Stimulated activated CD4-positive, alpha-beta T cell treated with anti-CD3 and anti-CD28 coated beads, Interleukin-15, amount 100 ng/mL, for 24 hours (primary cell): ENCODE measurements at regions not wholly inside any gene's neighbourhood (a gene's known extent, or its start where the extent isn't known, plus 50 kb on each side); places are given as distances from the start of the nearest gene placed in this dataset.
A peak's percentile ranks its signal among the peaks of the same experiment; 100 is the strongest.
"Not testable (repeated sequence)": the region's sequence is repeated elsewhere in the genome, so short reads cannot be mapped to it uniquely, and the experiment has no call there.

Experiments used
- DNase-seq: peaks from one replicate; pipeline ENCODE4 v3.0.0-alpha.2; 2020

DNA sequence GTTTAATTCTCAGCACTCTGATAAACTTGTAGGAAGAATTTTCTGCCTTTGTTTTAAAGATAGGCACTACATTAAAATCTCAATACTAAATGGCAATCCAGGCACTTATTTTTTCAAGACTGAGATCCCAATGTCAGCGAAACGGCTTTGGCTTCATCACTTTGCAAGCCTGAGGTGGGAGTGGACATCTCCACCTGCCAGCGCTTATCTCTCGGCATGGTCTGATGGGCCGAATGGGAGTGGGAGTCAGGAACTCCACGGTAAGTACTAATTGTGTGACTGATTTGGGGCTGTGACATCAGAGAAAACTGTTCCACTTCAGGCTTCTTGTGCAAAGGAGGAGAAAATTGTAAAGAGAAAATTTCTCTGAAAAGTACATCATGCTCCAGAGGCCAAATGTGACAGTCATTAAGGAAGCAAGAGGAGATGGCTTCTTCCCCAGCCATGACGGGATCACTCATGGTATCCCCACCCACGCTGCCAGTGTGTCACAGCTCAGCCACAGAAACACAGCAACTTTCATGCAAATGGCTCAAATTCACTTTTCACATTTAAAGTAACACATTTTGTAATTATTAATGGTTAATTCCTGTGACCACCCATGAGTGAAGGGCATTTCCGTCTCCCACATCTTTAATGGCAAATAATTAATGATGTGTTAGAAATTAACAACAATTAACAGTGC is 385.5 kb upstream of the HNRNPA3 start:
- peak; percentile 67 for DNase-seq

DNA sequence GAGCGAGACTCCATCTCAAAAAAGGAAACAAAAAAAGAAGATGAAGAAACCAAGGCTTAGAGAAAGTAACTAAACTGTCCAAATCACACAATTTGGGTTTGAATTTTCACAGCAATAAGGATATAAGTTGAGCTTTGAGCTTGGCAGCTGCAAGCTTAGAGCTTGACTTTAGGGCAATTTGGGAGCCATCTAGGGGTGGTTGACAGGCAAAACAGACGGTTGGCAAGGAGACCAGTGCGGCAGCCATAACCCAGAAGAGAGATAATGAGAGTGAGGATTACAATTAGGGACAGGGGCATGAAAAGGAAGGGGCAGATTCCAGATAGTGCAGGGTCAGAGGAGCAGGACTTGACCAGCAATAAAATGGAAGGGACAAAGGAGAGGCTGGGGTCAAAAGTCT is 382.2 kb upstream of the HNRNPA3 start:
- DNase-seq: peak; percentile 6

DNA sequence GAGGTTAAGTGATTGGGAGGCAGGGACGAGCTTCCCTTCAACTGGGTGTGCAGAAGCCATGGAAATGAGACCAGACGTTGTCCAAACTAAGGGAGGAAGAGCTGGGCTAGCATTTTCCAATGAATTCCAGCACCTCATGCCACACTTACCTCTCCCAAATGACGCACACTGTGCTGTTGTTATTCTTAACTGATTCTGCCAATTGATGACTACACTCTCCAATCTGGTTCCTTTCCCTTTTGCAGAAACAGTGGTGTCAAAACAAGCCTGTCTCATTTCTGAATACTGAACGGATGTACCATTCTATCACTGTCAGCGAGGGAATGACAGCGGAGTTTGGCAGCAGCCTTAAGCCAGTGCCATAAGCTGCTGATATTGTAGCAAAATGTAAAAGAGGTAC is 380.5 kb upstream of the HNRNPA3 start:
- no peak for DNase-seq

DNA sequence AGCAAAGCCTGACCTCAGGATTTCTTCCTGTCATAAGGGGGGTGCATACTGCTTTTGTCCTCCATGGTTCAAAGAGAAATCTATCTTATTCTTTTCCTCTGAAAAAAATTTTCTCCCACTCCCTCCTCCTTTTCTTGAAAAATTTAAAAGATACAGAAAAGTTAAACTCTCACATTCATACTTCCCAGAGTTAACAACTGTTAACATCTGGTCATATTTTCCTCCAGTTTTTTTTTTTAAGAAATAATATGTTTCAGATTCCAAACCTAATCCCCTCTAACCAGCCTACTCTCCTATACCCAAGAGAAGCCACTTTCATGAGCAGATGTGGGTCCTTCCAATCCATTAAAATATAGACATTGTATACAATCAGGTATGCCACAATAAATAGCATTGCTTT is 378.9 kb upstream of the HNRNPA3 start:
- no peak for DNase-seq

DNA sequence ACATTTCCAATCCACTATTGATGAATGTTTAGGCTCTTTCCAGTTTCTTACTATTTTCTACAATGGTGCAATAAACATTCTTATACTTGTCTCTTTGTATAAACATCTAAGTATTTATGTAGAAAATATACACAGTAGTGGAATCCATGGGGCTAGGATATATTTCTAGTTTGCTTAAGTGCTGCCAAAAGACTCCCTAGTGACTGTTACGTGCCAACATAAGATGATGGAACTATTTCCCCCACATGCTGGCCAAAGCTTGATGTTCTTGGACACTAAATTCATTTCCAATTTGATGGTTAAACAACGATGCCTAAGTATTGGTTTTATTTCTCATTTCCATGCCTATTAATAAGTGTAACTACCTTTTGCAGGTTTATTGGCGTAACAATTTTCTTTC is 378.4 kb upstream of the HNRNPA3 start:
- DNase-seq: no peak

DNA sequence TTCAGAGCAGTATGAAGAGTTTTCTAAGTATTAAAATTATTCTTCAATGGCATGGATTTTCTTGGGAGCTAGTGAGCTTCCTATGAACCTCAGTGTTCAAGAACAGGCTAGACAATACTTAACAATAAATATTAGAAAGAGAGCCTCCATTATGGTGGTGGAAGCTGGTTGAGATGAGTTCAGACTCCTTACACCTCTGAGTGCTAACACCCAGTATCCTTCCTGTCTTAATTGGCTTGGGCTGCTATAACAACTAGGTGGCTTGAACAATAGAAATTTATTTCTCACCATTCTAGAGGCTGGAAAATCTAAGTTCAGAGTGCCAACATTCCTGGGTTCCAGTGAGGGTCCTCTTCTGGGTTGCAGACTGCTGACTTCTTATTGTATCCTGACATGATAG is 369.4 kb upstream of the HNRNPA3 start:
- no peak for DNase-seq

DNA sequence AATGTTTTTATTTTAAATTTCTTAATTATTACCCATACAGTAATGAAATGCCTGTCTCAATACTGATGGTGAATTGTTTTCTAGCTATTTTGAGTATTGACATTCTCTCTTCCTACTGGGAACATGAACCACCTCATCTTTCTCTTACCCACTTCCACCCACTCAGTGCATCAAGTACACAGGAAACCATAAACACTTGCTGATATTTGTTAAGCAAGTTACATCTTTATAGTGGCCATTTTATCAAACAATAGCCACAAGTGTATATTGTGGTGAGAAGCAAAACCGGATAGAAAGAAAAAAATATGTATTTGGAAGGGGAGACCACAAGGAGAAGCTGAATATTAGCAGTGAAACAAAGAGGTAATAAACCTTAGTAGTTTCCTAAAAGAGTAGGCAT is 368.1 kb upstream of the HNRNPA3 start:
- no peak for DNase-seq

DNA sequence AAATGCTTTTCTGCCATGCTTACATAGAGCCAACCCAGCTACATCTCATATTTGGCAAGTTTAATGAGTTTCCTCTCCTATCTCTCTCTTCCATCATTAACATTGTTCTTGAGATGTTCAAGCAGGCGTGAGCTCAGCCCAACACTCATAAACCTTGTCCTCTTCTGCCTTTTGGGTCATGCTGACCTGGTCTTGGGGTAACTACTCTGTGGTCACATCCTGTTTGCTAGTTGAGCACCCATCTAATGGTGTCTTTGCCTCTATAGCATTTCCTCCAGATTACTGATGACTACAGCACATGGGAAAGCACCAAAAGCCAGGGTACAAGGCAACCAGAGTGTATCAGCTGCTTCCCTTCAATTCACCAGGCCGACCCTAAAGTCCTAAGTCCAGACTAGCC is 366.9 kb upstream of the HNRNPA3 start:
- DNase-seq: no peak

DNA sequence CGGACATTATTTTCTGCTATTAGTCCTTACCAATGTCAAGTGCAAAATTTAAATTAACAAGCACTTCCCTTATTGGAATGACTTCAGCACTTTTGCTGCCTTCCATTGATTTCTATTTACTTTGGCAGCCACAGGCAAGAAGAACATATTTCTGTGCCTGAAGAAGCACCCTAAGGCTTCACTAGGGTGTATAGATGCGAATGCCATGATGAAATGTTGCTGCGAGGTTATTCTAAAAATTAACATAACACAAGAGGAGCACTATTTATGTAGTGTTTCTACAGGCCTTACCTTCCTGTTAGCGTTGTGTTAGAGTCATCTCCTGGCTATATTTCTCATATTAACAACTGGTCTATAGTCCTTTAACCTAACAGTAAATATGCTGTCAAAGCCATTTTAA is 365.0 kb upstream of the HNRNPA3 start:
- DNase-seq: no peak

DNA sequence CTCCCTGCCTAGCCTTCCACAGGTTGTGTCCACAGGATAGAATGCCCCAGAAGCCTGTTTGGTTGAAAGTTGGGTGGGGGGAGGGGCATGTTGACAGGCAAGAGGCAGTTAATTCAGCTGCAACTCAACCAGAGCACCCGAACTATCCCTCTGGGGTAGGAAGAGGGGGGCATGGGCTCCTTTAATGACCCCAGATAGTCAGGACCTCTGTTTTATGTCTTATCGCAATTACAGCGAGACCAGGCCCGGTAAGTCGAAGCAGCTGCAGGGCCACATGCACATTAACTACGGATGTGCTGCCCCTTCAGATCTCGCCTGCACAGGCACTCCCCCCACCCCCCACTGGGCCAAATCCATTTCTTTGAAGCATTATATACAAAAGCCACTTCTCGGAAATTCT is 363.8 kb upstream of the HNRNPA3 start:
- no peak for DNase-seq

DNA sequence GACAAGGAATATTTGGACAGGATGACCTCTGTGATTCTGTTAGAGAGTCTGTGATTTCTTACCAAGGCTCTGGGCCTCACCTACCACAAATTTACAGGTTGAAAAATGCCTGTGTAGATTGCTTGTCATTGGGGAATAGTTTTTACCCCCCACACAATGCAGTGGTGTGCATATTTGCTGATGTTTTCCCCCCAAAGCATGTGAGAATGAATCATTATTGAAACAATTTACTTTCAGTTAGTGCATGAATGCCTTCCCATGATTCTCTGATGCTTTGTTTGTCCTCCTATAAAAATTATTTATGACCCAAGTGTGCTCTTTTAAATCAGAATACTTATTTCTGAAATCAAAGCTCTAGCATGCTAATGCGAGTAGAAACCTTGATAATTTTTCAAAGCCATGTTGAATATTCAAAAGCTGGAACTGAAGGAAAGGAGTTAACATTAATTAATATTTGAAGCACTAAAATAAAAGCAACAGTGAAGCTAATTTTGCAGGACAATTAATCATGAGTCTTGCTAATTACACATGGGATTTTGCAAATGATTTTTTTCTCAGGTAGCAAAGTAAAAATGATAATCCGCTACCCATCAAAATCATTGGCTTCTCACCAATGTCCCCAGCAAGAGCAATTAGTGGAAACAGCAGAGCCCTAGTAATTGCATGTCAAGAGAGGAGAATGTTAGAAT is 361.2 kb upstream of the HNRNPA3 start:
- DNase-seq: no peak

DNA sequence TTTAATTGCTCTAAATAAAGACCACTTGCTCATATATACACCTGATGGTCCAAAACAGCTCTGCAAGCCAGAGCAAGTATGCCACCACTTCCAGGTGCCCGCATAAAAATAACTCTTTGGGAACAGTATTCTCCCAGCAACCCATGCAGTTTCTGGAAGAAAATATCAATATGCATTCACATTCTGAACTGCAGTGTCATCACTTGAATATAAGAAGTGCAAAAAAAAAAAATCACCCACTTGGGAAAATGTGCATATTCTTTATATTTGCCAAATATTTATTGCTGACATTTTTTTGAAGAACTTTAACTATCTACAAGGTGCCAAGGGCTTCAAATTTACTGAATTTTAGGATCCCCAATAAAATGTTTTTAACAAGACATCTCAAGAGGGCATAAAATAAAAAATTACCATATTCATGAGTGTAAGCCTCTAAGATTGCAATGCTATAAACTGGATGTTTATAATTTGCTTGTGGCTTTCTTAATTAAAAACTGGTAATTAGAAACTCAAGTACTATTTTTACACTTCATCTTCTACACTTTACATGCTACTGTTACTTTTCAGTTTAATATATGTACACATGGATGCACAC is 360.6 kb upstream of the HNRNPA3 start:
- DNase-seq: no peak

DNA sequence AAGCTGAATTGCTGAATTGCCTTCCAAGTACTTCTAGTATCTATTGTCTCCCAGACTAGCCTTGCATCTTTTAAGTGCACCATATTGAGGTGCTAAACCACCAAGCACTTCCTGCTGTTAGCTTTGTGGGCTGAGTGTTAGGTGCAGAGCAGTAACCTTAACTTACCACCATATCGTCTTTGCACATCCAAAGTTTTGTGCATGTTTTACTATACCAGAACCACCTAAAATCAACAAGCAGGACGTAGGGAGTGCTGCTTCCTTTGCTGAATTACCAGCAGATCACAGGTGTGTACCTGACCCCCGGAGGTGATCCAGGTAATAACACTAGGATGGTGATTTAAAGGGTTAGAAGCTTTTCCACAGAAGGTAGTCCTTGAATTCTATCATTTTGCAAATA is 359.9 kb upstream of the HNRNPA3 start:
- no peak for DNase-seq

DNA sequence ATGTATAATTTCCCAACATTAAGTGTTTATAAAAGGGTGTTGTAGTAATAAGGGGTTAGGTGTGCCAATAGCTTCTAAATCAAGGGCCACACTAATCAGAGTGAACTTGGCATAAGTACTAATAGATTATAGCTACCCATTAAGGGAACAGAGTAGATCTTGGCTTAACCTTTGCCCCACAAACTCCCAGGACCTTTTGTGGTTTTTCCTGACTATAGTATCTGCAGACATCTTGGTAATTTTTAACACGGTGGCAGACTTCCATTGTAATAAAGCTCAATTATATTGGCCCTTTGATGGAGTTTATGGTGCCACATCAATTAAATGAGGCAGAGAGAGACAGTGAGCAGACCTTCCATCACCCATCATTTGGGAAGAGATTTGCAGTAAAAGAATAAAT is 358.5 kb upstream of the HNRNPA3 start:
- no peak for DNase-seq

DNA sequence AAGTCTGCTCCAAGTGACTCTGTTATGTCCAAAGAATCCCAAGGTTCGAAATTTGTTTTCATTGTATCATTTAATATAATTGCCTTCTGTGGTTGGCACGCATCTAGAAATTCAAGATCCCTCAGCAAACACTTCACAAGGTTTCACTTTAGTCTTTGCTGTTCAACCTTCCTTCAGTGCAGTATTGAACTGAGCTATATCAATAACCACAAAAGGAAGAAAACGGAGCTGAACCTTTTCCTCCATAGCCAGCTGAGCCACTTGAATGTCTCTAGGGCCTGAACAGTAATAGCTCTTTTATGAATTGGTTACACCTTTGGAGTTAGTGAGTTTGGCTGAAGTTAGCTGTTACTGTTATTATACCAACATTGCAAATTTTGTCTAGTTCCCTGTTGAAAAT is 357.7 kb upstream of the HNRNPA3 start:
- no peak for DNase-seq

DNA sequence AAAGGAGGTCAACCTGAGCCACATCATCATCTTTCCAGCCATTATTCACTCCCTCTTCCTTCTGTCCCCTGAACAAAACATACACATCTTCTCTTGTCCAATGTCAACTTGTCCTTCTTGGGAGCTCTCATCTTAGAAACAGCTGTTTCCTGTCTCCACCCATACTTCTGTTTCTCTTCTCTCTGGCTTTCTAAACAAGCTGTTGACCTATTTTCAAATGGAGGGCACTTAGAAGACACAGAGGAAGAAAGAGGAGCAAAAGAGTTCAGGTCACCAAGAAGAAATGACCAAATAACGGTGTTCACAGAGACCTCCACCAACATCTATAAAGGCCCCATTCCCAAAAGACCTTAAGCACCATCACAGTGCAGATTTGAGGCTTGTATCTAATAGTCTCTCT is 355.9 kb upstream of the HNRNPA3 start:
- DNase-seq: no peak

DNA sequence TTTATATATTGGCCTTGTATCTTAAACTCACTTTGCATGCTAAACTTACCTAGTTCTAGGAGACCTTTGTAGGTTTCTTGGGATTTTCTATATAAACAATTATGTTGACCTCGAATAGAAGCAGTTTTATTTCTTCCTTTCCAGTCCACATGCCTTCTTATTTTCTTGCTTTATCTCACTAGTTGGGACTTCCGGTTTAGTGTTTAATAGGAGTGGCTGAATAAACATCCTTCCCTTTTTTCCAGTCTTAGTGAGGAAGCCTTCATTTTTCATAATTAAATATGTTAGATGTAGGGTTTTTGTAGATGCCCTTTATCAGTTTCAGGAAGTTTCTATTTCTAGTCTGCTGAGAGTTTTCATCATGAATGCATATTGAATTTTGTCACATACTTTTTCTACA is 347.3 kb upstream of the HNRNPA3 start:
- DNase-seq: no peak

DNA sequence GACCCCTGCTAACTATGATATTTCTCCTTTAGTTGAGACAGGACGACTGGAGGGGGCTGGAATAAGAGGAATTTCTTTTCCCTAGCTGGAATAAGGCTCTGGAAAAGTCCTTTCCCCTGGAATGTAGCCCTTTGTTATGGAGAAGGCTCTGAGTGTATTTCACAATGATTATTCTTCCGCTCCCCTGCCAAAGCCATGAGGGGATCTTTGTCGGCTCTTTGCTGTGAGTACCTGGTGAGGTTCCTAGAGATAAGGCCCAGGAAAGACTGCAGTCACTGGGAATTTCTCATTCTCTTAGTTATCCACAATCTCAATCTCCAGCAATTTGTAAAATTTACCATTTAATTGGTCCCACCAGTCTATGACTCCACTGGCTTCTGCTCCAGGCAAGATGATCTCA is 340.2 kb upstream of the HNRNPA3 start:
- DNase-seq: no peak

DNA sequence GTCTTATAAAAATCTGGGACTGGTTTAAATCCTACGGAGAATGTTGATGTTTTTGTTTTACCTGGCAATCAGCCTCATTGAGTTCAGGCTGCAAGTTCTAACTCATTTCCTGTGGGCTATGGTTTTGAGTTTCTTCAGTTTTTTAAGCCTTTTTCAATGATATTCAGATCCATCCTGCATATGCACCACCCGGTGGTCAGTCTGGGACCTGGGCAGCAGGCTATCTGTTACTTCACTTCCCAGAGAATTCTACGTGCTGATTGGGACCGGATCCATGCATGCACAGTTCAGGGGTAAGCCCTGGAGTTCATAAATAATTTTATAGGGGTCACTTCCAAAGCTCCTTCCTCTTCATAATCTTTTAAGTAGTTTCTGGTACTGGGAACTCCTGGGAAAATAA is 339.2 kb upstream of the HNRNPA3 start:
- no peak for DNase-seq

DNA sequence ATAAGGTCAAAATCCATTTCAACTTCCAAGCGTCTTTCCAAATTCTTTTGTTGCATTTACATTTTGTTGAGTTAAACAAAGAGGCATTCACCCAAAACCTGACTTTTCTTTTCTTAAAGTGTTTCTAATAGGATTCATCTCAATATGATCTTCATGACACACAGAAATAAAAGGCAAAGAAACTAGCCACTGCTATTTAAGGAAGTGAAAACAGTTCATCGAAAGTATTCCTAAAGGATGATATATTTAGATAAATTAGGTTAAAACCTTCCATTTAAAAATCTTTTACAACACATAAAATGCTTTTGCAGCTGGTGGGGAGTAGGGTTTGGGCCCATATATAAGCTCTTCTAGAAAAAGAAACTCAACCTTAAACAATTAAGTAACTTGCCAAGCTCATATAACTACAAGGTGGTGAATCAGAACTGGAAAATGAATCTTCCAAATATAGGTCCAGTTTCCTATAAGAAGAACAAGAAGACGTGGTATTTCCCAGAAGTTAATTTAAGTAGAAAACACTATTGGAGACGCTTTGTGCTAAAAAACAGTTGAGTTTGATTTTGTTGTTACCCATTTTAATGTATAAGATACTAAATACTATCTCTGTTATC is 336.0 kb upstream of the HNRNPA3 start:
- no peak for DNase-seq

DNA sequence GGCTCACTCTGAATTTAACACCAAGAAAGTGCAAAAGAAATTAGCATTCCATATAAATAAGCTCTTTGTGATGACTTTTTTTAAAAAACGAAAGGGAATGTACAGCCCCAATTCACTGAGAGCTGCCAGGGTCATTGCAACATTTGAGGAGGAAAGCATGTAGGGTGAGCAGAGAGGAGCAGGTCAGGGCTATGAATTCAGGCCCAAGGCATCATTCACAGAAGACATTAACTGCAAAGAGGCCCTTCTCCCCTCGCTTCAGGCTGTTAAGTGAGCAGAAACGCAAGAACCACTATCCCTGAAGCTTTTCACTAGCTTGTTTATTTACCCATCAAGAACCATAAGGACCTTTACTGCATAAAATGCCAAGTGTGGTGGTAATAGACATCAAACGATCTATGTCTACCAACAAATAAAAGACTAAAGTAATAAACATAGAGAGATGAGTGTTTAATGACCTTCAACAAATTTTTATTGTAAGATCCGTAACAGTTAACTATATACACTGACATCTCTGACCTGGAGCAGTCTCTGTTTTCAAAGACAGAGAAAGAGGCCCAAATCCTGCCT is 333.1 kb upstream of the HNRNPA3 start:
- no peak for DNase-seq

DNA sequence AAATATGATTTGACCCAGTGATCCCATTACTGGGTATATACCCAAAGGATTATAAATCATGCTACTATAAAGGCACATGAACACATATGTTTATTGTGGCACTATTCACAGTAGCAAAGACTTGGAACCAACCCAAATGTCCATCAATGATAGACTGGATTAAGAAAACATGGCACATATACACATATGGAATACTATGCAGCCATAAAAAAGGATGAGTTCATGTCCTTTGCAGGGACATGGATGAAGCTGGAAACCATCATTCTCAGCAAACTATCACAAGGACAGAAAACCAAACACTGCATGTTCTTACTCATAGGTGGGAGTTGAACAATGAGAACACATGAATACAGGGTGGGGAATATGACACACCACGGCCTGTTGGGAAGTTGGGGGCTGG is 330.5 kb upstream of the HNRNPA3 start:
- DNase-seq: not testable (repeated sequence)

DNA sequence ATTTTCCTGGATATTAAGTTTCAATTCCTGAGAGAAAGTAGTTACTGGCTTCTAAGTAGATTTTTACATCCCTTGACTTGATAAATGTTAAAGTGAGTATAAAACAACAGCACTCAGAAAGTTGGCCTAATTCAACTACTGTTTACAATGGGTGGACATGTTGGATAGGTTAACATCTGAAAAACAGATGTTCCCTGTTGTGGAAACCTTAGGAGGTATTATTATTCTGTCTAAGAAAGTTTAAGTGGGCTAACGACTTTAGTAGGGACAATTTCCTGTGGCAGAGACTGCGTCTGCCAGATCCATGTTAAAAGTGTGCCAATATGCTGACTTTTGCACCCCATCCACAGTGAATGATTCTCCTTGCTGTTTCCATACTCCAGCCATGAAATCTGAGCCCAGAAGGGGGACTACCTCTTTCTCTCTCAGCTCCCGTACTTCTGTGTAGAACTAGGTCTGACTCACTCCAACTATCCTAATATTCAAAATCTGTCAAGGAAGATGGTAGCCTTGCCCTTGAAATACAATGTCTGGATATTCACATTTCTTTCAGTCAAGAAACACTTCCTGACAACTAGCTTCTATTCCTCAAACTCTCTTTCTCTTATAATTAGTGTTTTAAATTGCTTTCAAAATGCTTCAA is 327.5 kb upstream of the HNRNPA3 start:
- DNase-seq: no peak
